ENCODE measurements at regions not wholly inside any gene's neighbourhood (a gene's known extent, or its start where the extent isn't known, plus 50 kb on each side); places are given as distances from the start of the nearest gene placed in this dataset.

- no peaks in the 10 kb centered on the region for H3K27me3 Mint-ChIP-seq (ENCODE audit: low read depth)
- no peak for DNase-seq (ENCODE audit: low read depth, low spot score)
- TF ChIP-seq CTCF (conservative IDR thresholded peaks at IDR 0.05): no peak
- no peak overlapping the region for H3K4me3 Mint-ChIP-seq
- no peaks in the 10 kb centered on the region for H3K9me3 Mint-ChIP-seq
- no peaks in the 10 kb centered on the region for H3K36me3 Mint-ChIP-seq (ENCODE audit: low read depth)
- H3K4me1 Mint-ChIP-seq: no peaks in the 10 kb centered on the region
- H3K27ac Mint-ChIP-seq (ENCODE audit: unreplicated experiment): no peak overlapping the region
Observed at GRCh38 chr3:164478323-164478722, 600.0 kb downstream of the SI start.

- TF ChIP-seq CTCF (conservative IDR thresholded peaks at IDR 0.05): no peak
- Mint-ChIP-seq H3K27ac (ENCODE audit: unreplicated experiment) (no peak overlapping the region), H3K4me1 (no peaks in the 10 kb centered on the region), H3K4me3 (no peak overlapping the region), H3K9me3 (peaks cover 3% of the 10 kb centered on the region), H3K36me3 (ENCODE audit: low read depth) (no peaks in the 10 kb centered on the region), H3K27me3 (ENCODE audit: low read depth) (no peaks in the 10 kb centered on the region)
- DNase-seq (ENCODE audit: low read depth, low spot score): no peak
Observed at GRCh38 chr3:164477403-164477802, 600.9 kb downstream of the SI start.

GRCh38 chr3:164476631-164477030, 601.7 kb downstream of the SI start:
- H3K4me3 Mint-ChIP-seq: no peak overlapping the region
- H3K9me3 Mint-ChIP-seq: peaks cover 7% of the 10 kb centered on the region
- H3K27me3 Mint-ChIP-seq (ENCODE audit: low read depth): no peaks in the 10 kb centered on the region
- no peak for DNase-seq (ENCODE audit: low read depth, low spot score)
- no peaks in the 10 kb centered on the region for H3K36me3 Mint-ChIP-seq (ENCODE audit: low read depth)
- no peak for TF ChIP-seq CTCF (conservative IDR thresholded peaks at IDR 0.05)
- H3K4me1 Mint-ChIP-seq: no peaks in the 10 kb centered on the region
- no peak overlapping the region for H3K27ac Mint-ChIP-seq (ENCODE audit: unreplicated experiment)

- no peaks in the 10 kb centered on the region for H3K36me3 Mint-ChIP-seq (ENCODE audit: low read depth)
- DNase-seq (ENCODE audit: low read depth, low spot score): no peak
- no peak overlapping the region for H3K4me3 Mint-ChIP-seq
- TF ChIP-seq CTCF (conservative IDR thresholded peaks at IDR 0.05): no peak
- H3K27me3 Mint-ChIP-seq (ENCODE audit: low read depth): no peaks in the 10 kb centered on the region
- H3K4me1 Mint-ChIP-seq: no peaks in the 10 kb centered on the region
- H3K27ac Mint-ChIP-seq (ENCODE audit: unreplicated experiment): no peak overlapping the region
- H3K9me3 Mint-ChIP-seq: peaks cover 10% of the 10 kb centered on the region
Observed at GRCh38 chr3:164470471-164470870, 607.8 kb downstream of the SI start.

- TF ChIP-seq CTCF (conservative IDR thresholded peaks at IDR 0.05): no peak
- Mint-ChIP-seq H3K4me1 (no peaks in the 10 kb centered on the region), H3K36me3 (ENCODE audit: low read depth) (no peaks in the 10 kb centered on the region), H3K9me3 (peaks cover 8% of the 10 kb centered on the region), H3K4me3 (no peak overlapping the region), H3K27me3 (ENCODE audit: low read depth) (no peaks in the 10 kb centered on the region), H3K27ac (ENCODE audit: unreplicated experiment) (no peak overlapping the region)
- no peak for DNase-seq (ENCODE audit: low read depth, low spot score)
Observed at GRCh38 chr3:164468055-164468454, 610.2 kb downstream of the SI start.

- Mint-ChIP-seq H3K27me3 (ENCODE audit: low read depth) (no peaks in the 10 kb centered on the region), H3K4me1 (no peaks in the 10 kb centered on the region), H3K36me3 (ENCODE audit: low read depth) (no peaks in the 10 kb centered on the region), H3K4me3 (no peak overlapping the region), H3K9me3 (peaks cover 5% of the 10 kb centered on the region), H3K27ac (ENCODE audit: unreplicated experiment) (no peak overlapping the region)
- no peak for TF ChIP-seq CTCF (conservative IDR thresholded peaks at IDR 0.05)
- no peak for DNase-seq (ENCODE audit: low read depth, low spot score)
Observed at GRCh38 chr3:164467007-164467406, 611.3 kb downstream of the SI start.

Measured in neural crest cell (in vitro differentiated cells).